Motor neuron (in vitro differentiated cells): ENCODE measurements at regions not wholly inside any gene's neighbourhood (a gene's known extent, or its start where the extent isn't known, plus 50 kb on each side); places are given as distances from the start of the nearest gene placed in this dataset.
A peak's percentile ranks its signal among the peaks of the same experiment; 100 is the strongest.

ENCODE experiments used
- ATAC-seq, 8 experiments: fragments of 200-7000 bp; cut with Tn5 transposase; replicated peaks in 6 of 8; 2 replicates each; pipeline ENCODE4 v1.8.0; 2021; ENCODE audit warnings: mild to moderate bottlenecking in 8 of 8, moderate library complexity in 8 of 8
- H3K27ac ChIP-seq, 2 donors: fragments of 250-450 bp; sonication (Bioruptor Pico); 2 replicates each; pipeline ENCODE4 v1.9.0; 2021; ENCODE audit warnings: antibody characterized with exemption in 2 of 2, mild to moderate bottlenecking in 2 of 2, moderate library complexity in 1 of 2
- H3K4me1 ChIP-seq, 2 donors: fragments of 250-450 bp; sonication (Bioruptor Pico); replicated peaks in 1 of 2; 2 replicates each; pipeline ENCODE4 v1.6.1; 2021; ENCODE audit warnings: antibody characterized with exemption in 2 of 2, mild to moderate bottlenecking in 2 of 2, moderate library complexity in 1 of 2
- H3K4me3 ChIP-seq, 5 donors: fragments of 250-450 bp; sonication (Bioruptor Pico); 2 replicates each; pipeline ENCODE4 v1.9.0; 2021; ENCODE audit warnings: antibody characterized with exemption in 5 of 5, mild to moderate bottlenecking in 5 of 5, moderate library complexity in 4 of 5
- WGBS, 10 experiments: fragments of 450-650 bp; shearing (Covaris generic); methylation state at CpG; one replicate each; pipeline ENCODE4 v1.0.0; 2022; 5-methylcytosine and 5-hydroxymethylcytosine counted together
- in situ Hi-C, 9 experiments: fragments of 400-800 bp; cut with MboI; loops; one replicate each; pipeline ENCODE4 v1.15.0; 2021; ENCODE audit warnings: low sequenced_read_pairs in 9 of 9, low pct_unique_long_range_greater_than_20kb in 2 of 9; ENCODE audit not compliant: unreplicated experiment in 9 of 9

- no peak for ATAC-seq
- Histone ChIP-seq H3K4me1 (no peaks in the 10 kb centered on the region), H3K27ac (no peak overlapping the region), H3K4me3 (no peak overlapping the region)
- in situ Hi-C loops: loop anchor here in 4 of 9 experiments (25.0 kb wide), 2 partner anchors 310 to 910 kb away; no protein-coding TSS in a partner anchor
- WGBS, 10 experiments: 20 to 100% (median 92%) methylated on average over 1 to 2 of the region's 2 CpGs; no CpG with 5 or more reads in 1 of the 10 experiments
Measured at GRCh38 chr1:29777522-29777921, 541.2 kb downstream of the PTPRU start.

- H3K4me1 ChIP-seq: no peaks in the 10 kb centered on the region
- no peak for ATAC-seq
- WGBS, 10 experiments: 42 to 98% (median 84%) methylated on average over 2 of the region's 2 CpGs
- H3K4me3 ChIP-seq: no peak overlapping the region
- no peak overlapping the region for H3K27ac ChIP-seq
- in situ Hi-C loops: no loop called here
Measured at GRCh38 chr1:29774355-29774754, 538.0 kb downstream of the PTPRU start.

- 10 to 90% (median 43%) methylated on average over 1 to 4 of the region's 4 CpGs for WGBS, 10 experiments
- in situ Hi-C loops: no loop called here
- Histone ChIP-seq H3K27ac (no peak overlapping the region), H3K4me1 (no peaks in the 10 kb centered on the region), H3K4me3 (no peak overlapping the region)
- ATAC-seq: no peak
Measured at GRCh38 chr1:29772584-29773100, 536.3 kb downstream of the PTPRU start.

GRCh38 chr1:29767769-29768425 is 531.6 kb downstream of the PTPRU start:
- in situ Hi-C loops: no loop called here
- no peak overlapping the region for H3K4me3 ChIP-seq
- no peak for ATAC-seq
- no peaks in the 10 kb centered on the region for H3K4me1 ChIP-seq
- 0 to 100% (median 65%) methylated on average over 1 to 11 of the region's 11 CpGs; no CpG with 5 or more reads in 2 of the 10 experiments for WGBS, 10 experiments
- no peak overlapping the region for H3K27ac ChIP-seq

- WGBS, 10 experiments: 88 to 100% (median 90%) methylated on average over 5 to 13 of the region's 27 CpGs; no CpG with 5 or more reads in 7 of the 10 experiments
- no peak overlapping the region for H3K4me3 ChIP-seq
- in situ Hi-C loops: no loop called here
- no peak overlapping the region for H3K27ac ChIP-seq
- ATAC-seq: no peak
- no peaks in the 10 kb centered on the region for H3K4me1 ChIP-seq
Measured at GRCh38 chr1:29767088-29767685, 530.9 kb downstream of the PTPRU start.

GRCh38 chr1:29762635-29763034 is 526.3 kb downstream of the PTPRU start:
- in situ Hi-C loops: no loop called here
- no peak overlapping the region for H3K4me3 ChIP-seq
- ATAC-seq: no peak
- H3K4me1 ChIP-seq: peaks cover 0 to 5% of the 10 kb centered on the region in 2 donors
- 36 to 100% (median 80%) methylated on average over 1 to 3 of the region's 3 CpGs; no CpG with 5 or more reads in 3 of the 10 experiments for WGBS, 10 experiments
- no peak overlapping the region for H3K27ac ChIP-seq

- no peak for ATAC-seq
- Histone ChIP-seq H3K4me1 (peaks cover 0 to 9% of the 10 kb centered on the region in 2 donors), H3K27ac (no peak overlapping the region), H3K4me3 (no peak overlapping the region)
- 0 to 100% (median 67%) methylated on average over 1 to 3 of the region's 4 CpGs; no CpG with 5 or more reads in 3 of the 10 experiments for WGBS, 10 experiments
- in situ Hi-C loops: no loop called here
Measured at GRCh38 chr1:29761159-29761928, 525.0 kb downstream of the PTPRU start.

GRCh38 chr1:29760067-29760564 is 523.8 kb downstream of the PTPRU start:
- WGBS, 10 experiments: 43 to 91% (median 79%) methylated on average over 1 to 7 of the region's 7 CpGs
- H3K27ac ChIP-seq: no peak overlapping the region
- in situ Hi-C loops: no loop called here
- H3K4me3 ChIP-seq: no peak overlapping the region
- H3K4me1 ChIP-seq: peaks cover 2 to 19% of the 10 kb centered on the region in 2 donors
- ATAC-seq: no peak

- Histone ChIP-seq H3K27ac (no peak overlapping the region), H3K4me1 (peaks cover 2 to 24% of the 10 kb centered on the region in 2 donors), H3K4me3 (no peak overlapping the region)
- in situ Hi-C loops: no loop called here
- WGBS, 10 experiments: 6 to 27% (median 16%) methylated on average over 2 to 5 of the region's 5 CpGs; no CpG with 5 or more reads in 4 of the 10 experiments
- ATAC-seq: peak in 3 of 8 experiments; percentile 12 to 61 (median 16)
Measured at GRCh38 chr1:29758781-29759499, 522.6 kb downstream of the PTPRU start.

- peaks cover 2 to 24% of the 10 kb centered on the region in 2 donors for H3K4me1 ChIP-seq
- ATAC-seq: no peak
- WGBS, 10 experiments: 20 to 80% (median 65%) methylated on average over 1 to 6 of the region's 8 CpGs; no CpG with 5 or more reads in 2 of the 10 experiments
- H3K27ac ChIP-seq: no peak overlapping the region
- H3K4me3 ChIP-seq: no peak overlapping the region
- in situ Hi-C loops: no loop called here
Measured at GRCh38 chr1:29757866-29758780, 521.8 kb downstream of the PTPRU start.

GRCh38 chr1:29756901-29757725 is 520.8 kb downstream of the PTPRU start:
- in situ Hi-C loops: no loop called here
- Histone ChIP-seq H3K4me1 (peaks cover 2 to 24% of the 10 kb centered on the region in 2 donors), H3K27ac (no peak overlapping the region), H3K4me3 (no peak overlapping the region)
- WGBS, 10 experiments: 58 to 80% (median 70%) methylated on average over 1 to 9 of the region's 11 CpGs; no CpG with 5 or more reads in 5 of the 10 experiments
- ATAC-seq: peak in 1 of 8 experiments; percentile 23
